WTC11 (cell line): ENCODE measurements at regions not wholly inside any gene's neighbourhood (a gene's known extent, or its start where the extent isn't known, plus 50 kb on each side); places are given as distances from the start of the nearest gene placed in this dataset.
A peak's percentile ranks its signal among the peaks of the same experiment; 100 is the strongest.

Experiments used
- ATAC-seq: fragments of 200-7000 bp; cut with Tn5 transposase; 2 replicates; pipeline ENCODE4 v1.10.0; 2021; ENCODE audit warnings: mild to moderate bottlenecking, moderate library complexity
- CTCF ChIA-PET: fragments of 300-600 bp; sonication (Branson Sonifier 250); formaldehyde crosslinking; loops from one replicate; lab custom pipeline; 2021; ENCODE audit warnings: antibody characterized with exemption; lab: Charles Lee
- POLR2A ChIA-PET: fragments of 350-600 bp; sonication (Branson Sonifier 250); formaldehyde crosslinking; loops from one replicate; lab custom pipeline; 2021; ENCODE audit warnings: antibody characterized with exemption; lab: Charles Lee
- DNase-seq: peaks from one replicate; pipeline ENCODE4 v3.0.0; 2021; ENCODE audit warnings: low spot score
- H3K27ac Mint-ChIP-seq: 2 replicates; pipeline ENCODE4 v1.8.0; 2021; ENCODE audit warnings: mixed read lengths
- H3K27me3 Mint-ChIP-seq: 2 replicates; pipeline ENCODE4 v1.8.0; 2021; ENCODE audit warnings: low read depth, mild to moderate bottlenecking, moderate library complexity, mixed read lengths
- H3K36me3 Mint-ChIP-seq: 2 replicates; pipeline ENCODE4 v1.8.0; 2021; ENCODE audit warnings: mixed read lengths
- H3K4me1 Mint-ChIP-seq: 2 replicates; pipeline ENCODE4 v1.8.0; 2022; ENCODE audit warnings: mixed read lengths
- H3K4me3 Mint-ChIP-seq: 2 replicates; pipeline ENCODE4 v1.8.0; 2021; ENCODE audit warnings: mild to moderate bottlenecking, moderate library complexity, mixed read lengths
- H3K9me3 Mint-ChIP-seq: 2 replicates; pipeline ENCODE4 v1.8.0; 2021; ENCODE audit warnings: mixed read lengths
- CBFB ChIP-seq: sonication (generic); formaldehyde crosslinking; IDR thresholded peaks from 2 replicates; pipeline ENCODE4 v1.8.1; 2022; ENCODE audit warnings: mild to moderate bottlenecking, low read depth, missing genetic modification reagents
- CDX4 ChIP-seq: fragments of 250-450 bp; sonication (Bioruptor Pico); IDR thresholded peaks from 2 replicates; pipeline ENCODE4 v1.9.0; 2021; ENCODE audit warnings: moderate library complexity, mild to moderate bottlenecking, inconsistent platforms, borderline replicate concordance
- ERG ChIP-seq: fragments of 250-450 bp; sonication (Bioruptor Pico); IDR thresholded peaks from 2 replicates; pipeline ENCODE4 v1.8.0; 2021; ENCODE audit warnings: mild to moderate bottlenecking
- ETV6 ChIP-seq: sonication (generic); formaldehyde crosslinking; IDR thresholded peaks from 2 replicates; pipeline ENCODE4 v1.8.1; 2022; ENCODE audit warnings: mild to moderate bottlenecking, missing genetic modification reagents
- FOXP1 ChIP-seq: sonication (generic); formaldehyde crosslinking; IDR thresholded peaks from 2 replicates; pipeline ENCODE4 v1.8.0; 2022; ENCODE audit warnings: missing genetic modification reagents, mild to moderate bottlenecking, moderate library complexity, borderline replicate concordance
- FOXP4 ChIP-seq: sonication (generic); formaldehyde crosslinking; IDR thresholded peaks from 2 replicates; pipeline ENCODE4 v1.8.0; 2022; ENCODE audit warnings: mild to moderate bottlenecking, missing genetic modification reagents
- IRF2 ChIP-seq: sonication (generic); formaldehyde crosslinking; IDR thresholded peaks from 2 replicates; pipeline ENCODE4 v1.8.0; 2022; ENCODE audit warnings: low read depth, missing genetic modification reagents, borderline replicate concordance
- NFYB ChIP-seq: sonication (generic); formaldehyde crosslinking; conservative IDR thresholded peaks from 2 replicates; pipeline ENCODE4 v1.8.0; 2022; ENCODE audit warnings: low read depth, missing genetic modification reagents
- NR1H2 ChIP-seq: sonication (generic); formaldehyde crosslinking; IDR thresholded peaks from 2 replicates; pipeline ENCODE4 v1.9.0; 2021; ENCODE audit warnings: mild to moderate bottlenecking, moderate library complexity, missing genetic modification reagents
- PRDM15 ChIP-seq: sonication (generic); formaldehyde crosslinking; IDR thresholded peaks from 2 replicates; pipeline ENCODE4 v1.8.0; 2022; ENCODE audit warnings: missing genetic modification reagents
- RORB ChIP-seq: fragments of 250-450 bp; sonication (Bioruptor Pico); IDR thresholded peaks from 2 replicates; pipeline ENCODE4 v1.9.0; 2021; ENCODE audit warnings: mild to moderate bottlenecking
- SP1 ChIP-seq: sonication (generic); formaldehyde crosslinking; conservative IDR thresholded peaks from 2 replicates; pipeline ENCODE4 v1.8.1; 2022; ENCODE audit warnings: missing genetic modification reagents
- USF1 ChIP-seq: sonication (generic); formaldehyde crosslinking; IDR thresholded peaks from 2 replicates; pipeline ENCODE4 v1.8.0; 2022; ENCODE audit warnings: mild to moderate bottlenecking, missing genetic modification reagents
- ZNF232 ChIP-seq: sonication (generic); formaldehyde crosslinking; IDR thresholded peaks from 2 replicates; pipeline ENCODE4 v1.8.0; 2022; ENCODE audit warnings: mild to moderate bottlenecking, missing genetic modification reagents
- ZNF671 ChIP-seq: fragments of 250-450 bp; sonication (Bioruptor Pico); IDR thresholded peaks from 2 replicates; pipeline ENCODE4 v1.8.0; 2021; ENCODE audit warnings: mild to moderate bottlenecking
- TF ChIP-seq, protein P1 (sequence below): sonication (generic); formaldehyde crosslinking; IDR thresholded peaks from 2 replicates; pipeline ENCODE4 v1.8.0; 2022; ENCODE audit warnings: mild to moderate bottlenecking, missing genetic modification reagents
- TF ChIP-seq, protein P2 (sequence below): fragments of 250-450 bp; sonication (Bioruptor Pico); IDR thresholded peaks from 2 replicates; pipeline ENCODE4 v2.1.2; 2022; ENCODE audit warnings: mild to moderate bottlenecking, moderate library complexity
- TF ChIP-seq, protein P3 (sequence below): sonication (generic); formaldehyde crosslinking; IDR thresholded peaks from 2 replicates; pipeline ENCODE4 v1.8.1; 2023; ENCODE audit warnings: mild to moderate bottlenecking, missing genetic modification reagents, moderate library complexity

DNA sequence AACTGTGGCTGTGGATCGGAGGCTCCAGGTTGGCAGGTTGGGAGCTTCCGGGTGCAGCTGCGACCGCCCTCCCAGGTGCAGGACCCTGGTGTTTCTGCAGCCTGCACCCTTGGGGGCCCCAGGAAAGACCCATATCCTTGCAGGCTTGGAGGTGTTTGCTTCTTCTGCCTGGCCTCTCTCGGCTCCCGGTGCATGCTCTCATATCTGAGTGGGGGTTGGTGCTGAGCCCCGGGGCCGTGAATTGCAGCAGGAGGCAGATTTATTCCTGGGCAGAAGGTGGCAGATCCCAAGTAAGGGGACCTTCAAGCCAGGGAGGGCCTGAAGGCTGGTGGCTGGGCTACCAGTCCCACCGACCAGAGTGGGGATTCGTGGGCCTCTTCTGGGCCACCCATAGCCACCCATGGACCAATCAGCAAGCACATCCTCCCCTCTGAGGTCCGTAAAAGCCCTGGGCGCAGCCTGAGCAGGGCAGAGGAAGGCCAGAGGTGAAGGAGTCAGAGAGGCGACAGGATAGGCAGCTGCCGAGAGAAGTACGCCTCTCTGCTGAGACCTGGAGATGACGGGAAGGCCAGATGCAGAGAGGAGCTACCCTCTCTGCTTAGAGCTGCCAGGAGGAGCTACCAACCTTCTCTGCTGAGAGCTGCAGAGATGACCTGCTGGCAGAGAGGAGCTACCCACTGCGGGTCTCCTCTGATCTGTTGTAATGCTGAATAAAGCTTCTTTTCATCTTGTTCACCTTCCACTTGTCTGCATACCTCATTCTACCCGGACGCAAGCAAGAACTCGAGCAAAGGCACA is 1279.0 kb upstream of the LRRTM1 start:
- CTCF ChIA-PET, result no interaction called here
- DNase-seq (peak; percentile 14), ATAC-seq (peak; percentile 69)
- Mint-ChIP-seq H3K27ac (no peak overlapping the region), H3K36me3 (no peaks in the 10 kb centered on the region), H3K4me3 (no peak overlapping the region), H3K27me3 (no peaks in the 10 kb centered on the region), H3K9me3 (no peaks in the 10 kb centered on the region), H3K4me1 (peaks cover 22% of the 10 kb centered on the region)
- POLR2A ChIA-PET, result no interaction called here
- TF ChIP-seq CBFB (CRISPR knock-in tag) (no peak), NR1H2 (CRISPR knock-in tag) (no peak)

DNA sequence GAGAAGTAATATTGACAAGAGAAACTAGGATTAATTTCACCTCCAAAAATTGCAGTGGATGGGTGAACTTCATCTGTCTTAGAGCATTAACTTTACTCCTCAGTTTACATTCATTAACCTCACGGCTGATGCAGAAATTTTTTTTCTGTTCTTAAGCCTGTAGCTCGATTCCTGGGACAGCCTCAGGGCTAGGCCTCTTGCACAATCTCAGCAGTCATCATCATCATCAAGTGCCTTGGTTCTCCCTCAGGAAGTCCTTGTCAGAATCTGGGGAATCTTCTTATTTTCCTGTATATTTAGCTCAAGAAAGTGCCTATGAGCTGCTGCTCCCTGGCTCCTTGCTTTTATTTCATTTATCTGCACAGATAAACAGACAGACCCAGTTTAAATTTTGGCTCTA is 1272.2 kb upstream of the LRRTM1 start:
- Mint-ChIP-seq H3K9me3 (no peaks in the 10 kb centered on the region), H3K27me3 (no peaks in the 10 kb centered on the region), H3K36me3 (no peaks in the 10 kb centered on the region), H3K4me1 (peaks cover 11% of the 10 kb centered on the region), H3K4me3 (no peak overlapping the region), H3K27ac (no peak overlapping the region)
- DNase-seq, result no peak
- no peak for ATAC-seq
- CTCF ChIA-PET, result no interaction called here
- TF ChIP-seq SP1 (CRISPR knock-in tag) (no peak), CDX4 (CRISPR knock-in tag) (no peak), ETV6 (no peak), USF1 (CRISPR knock-in tag) (no peak), FOXP1 (CRISPR knock-in tag) (no peak), ZNF671 (CRISPR knock-in tag) (no peak), ZNF232 (CRISPR knock-in tag) (no peak), RORB (CRISPR knock-in tag) (no peak), ERG (CRISPR knock-in tag) (no peak), PRDM15 (no peak), FOXP4 (CRISPR knock-in tag) (no peak), NFYB (CRISPR knock-in tag) (no peak), IRF2 (CRISPR knock-in tag) (no peak)
- TF ChIP-seq, protein P1, sequence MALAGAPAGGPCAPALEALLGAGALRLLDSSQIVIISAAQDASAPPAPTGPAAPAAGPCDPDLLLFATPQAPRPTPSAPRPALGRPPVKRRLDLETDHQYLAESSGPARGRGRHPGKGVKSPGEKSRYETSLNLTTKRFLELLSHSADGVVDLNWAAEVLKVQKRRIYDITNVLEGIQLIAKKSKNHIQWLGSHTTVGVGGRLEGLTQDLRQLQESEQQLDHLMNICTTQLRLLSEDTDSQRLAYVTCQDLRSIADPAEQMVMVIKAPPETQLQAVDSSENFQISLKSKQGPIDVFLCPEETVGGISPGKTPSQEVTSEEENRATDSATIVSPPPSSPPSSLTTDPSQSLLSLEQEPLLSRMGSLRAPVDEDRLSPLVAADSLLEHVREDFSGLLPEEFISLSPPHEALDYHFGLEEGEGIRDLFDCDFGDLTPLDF (CRISPR knock-in tag), result no peak
- TF ChIP-seq, protein P2, sequence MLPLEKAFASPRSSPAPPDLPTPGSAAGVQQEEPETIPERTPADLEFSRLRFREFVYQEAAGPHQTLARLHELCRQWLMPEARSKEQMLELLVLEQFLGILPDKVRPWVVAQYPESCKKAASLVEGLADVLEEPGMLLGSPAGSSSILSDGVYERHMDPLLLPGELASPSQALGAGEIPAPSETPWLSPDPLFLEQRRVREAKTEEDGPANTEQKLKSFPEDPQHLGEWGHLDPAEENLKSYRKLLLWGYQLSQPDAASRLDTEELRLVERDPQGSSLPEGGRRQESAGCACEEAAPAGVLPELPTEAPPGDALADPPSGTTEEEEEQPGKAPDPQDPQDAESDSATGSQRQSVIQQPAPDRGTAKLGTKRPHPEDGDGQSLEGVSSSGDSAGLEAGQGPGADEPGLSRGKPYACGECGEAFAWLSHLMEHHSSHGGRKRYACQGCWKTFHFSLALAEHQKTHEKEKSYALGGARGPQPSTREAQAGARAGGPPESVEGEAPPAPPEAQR (CRISPR knock-in tag), result no peak
- TF ChIP-seq, protein P3, sequence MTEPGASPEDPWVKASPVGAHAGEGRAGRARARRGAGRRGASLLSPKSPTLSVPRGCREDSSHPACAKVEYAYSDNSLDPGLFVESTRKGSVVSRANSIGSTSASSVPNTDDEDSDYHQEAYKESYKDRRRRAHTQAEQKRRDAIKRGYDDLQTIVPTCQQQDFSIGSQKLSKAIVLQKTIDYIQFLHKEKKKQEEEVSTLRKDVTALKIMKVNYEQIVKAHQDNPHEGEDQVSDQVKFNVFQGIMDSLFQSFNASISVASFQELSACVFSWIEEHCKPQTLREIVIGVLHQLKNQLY (CRISPR knock-in tag), result no peak
- POLR2A ChIA-PET, result no interaction called here
